H9 (cell line): ENCODE measurements at regions not wholly inside any gene's neighbourhood (a gene's known extent, or its start where the extent isn't known, plus 50 kb on each side); places are given as distances from the start of the nearest gene placed in this dataset.

Source experiments
- DNase-seq: peaks from one replicate; pipeline ENCODE4 v3.0.0-alpha.2; 2017
- H2AFZ ChIP-seq: one replicate; pipeline ENCODE4 v1.6.1; 2013; ENCODE audit warnings: mild to moderate bottlenecking, low read length, control low read depth, moderate library complexity
- H2AK5ac ChIP-seq: 2 replicates; pipeline ENCODE4 v1.6.1; 2013; ENCODE audit warnings: low read length, control low read depth, mixed read lengths; ENCODE audit not compliant: insufficient read length
- H2BK120ac ChIP-seq: one replicate; pipeline ENCODE4 v1.6.1; 2013; ENCODE audit warnings: low read depth, mild to moderate bottlenecking, low read length, control low read depth, inconsistent platforms; ENCODE audit not compliant: poor library complexity, severe bottlenecking
- H2BK12ac ChIP-seq: 2 replicates; pipeline ENCODE4 v1.6.1; 2013; ENCODE audit warnings: low read length, control low read depth, mixed read lengths, low read depth; ENCODE audit not compliant: insufficient read length
- H2BK15ac ChIP-seq: 2 replicates; pipeline ENCODE4 v1.6.1; 2013; ENCODE audit warnings: low read depth, low read length, control low read depth
- H2BK20ac ChIP-seq: one replicate; pipeline ENCODE4 v1.6.1; 2013; ENCODE audit warnings: low read depth, mild to moderate bottlenecking, low read length, control low read depth, inconsistent platforms; ENCODE audit not compliant: poor library complexity, severe bottlenecking
- H2BK5ac ChIP-seq: 2 replicates; pipeline ENCODE4 v1.6.1; 2013; ENCODE audit warnings: low read length, control low read depth, mixed read lengths; ENCODE audit not compliant: insufficient read length
- H3K14ac ChIP-seq: 2 replicates; pipeline ENCODE4 v1.6.1; 2013; ENCODE audit warnings: low read length, control low read depth; ENCODE audit not compliant: insufficient read depth
- H3K18ac ChIP-seq: 2 replicates; pipeline ENCODE4 v1.6.1; 2013; ENCODE audit warnings: low read depth, mild to moderate bottlenecking, mixed read lengths, low read length, control low read depth; ENCODE audit not compliant: insufficient read length
- H3K23ac ChIP-seq: 2 replicates; pipeline ENCODE4 v1.6.1; 2013; ENCODE audit warnings: low read length, control low read depth, mixed read lengths, low read depth; ENCODE audit not compliant: insufficient read length
- H3K23me2 ChIP-seq: 2 replicates; pipeline ENCODE4 v1.6.1; 2013; ENCODE audit warnings: low read depth, mild to moderate bottlenecking, mixed read lengths, low read length, control low read depth; ENCODE audit not compliant: insufficient read length, poor library complexity, severe bottlenecking
- H3K27ac ChIP-seq: 2 replicates; pipeline ENCODE4 v1.5.1; 2013; ENCODE audit warnings: low read length, control low read depth, mixed read lengths, low read depth; ENCODE audit not compliant: insufficient read length
- H3K27me3 ChIP-seq: 2 replicates; pipeline ENCODE4 v1.6.1; 2013; ENCODE audit warnings: low read length, control low read depth, inconsistent platforms; ENCODE audit not compliant: insufficient read depth
- H3K4ac ChIP-seq: 2 replicates; pipeline ENCODE4 v1.6.1; 2013; ENCODE audit warnings: low read depth, mild to moderate bottlenecking, control low read depth, inconsistent platforms, low read length, moderate library complexity
- H3K4me1 ChIP-seq: 2 replicates; pipeline ENCODE4 v1.6.1; 2013; ENCODE audit warnings: low read length, control low read depth, inconsistent platforms; ENCODE audit not compliant: insufficient read depth
- H3K4me2 ChIP-seq: 2 replicates; pipeline ENCODE4 v1.6.1; 2013; ENCODE audit warnings: low read length, control low read depth, mixed read lengths; ENCODE audit not compliant: insufficient read length, insufficient read depth
- H3K56ac ChIP-seq: 2 replicates; pipeline ENCODE4 v1.6.1; 2013; ENCODE audit warnings: low read depth, mild to moderate bottlenecking, mixed read lengths, low read length, control low read depth; ENCODE audit not compliant: insufficient read length
- H3K79me1 ChIP-seq: 2 replicates; pipeline ENCODE4 v1.6.1; 2013; ENCODE audit warnings: low read depth, mild to moderate bottlenecking, moderate library complexity, low read length, control low read depth, inconsistent platforms; ENCODE audit not compliant: insufficient read depth, poor library complexity, severe bottlenecking
- H3K79me2 ChIP-seq: 2 replicates; pipeline ENCODE4 v1.6.1; 2013; ENCODE audit warnings: low read length, control low read depth, inconsistent platforms; ENCODE audit not compliant: insufficient read depth
- H3K9ac ChIP-seq: 2 replicates; pipeline ENCODE4 v1.6.1; 2013; ENCODE audit warnings: low read length, control low read depth, mixed read lengths; ENCODE audit not compliant: insufficient read length; ENCODE audit errors: extremely low read depth
- H3K9me3 ChIP-seq: one replicate; pipeline ENCODE4 v1.6.1; 2013; ENCODE audit warnings: low read depth, low read length, inconsistent platforms; ENCODE audit not compliant: control insufficient read depth
- H3T11ph ChIP-seq: one replicate; pipeline ENCODE4 v1.6.1; 2013; ENCODE audit warnings: mild to moderate bottlenecking, low read length, control low read depth, inconsistent platforms
- H4K20me1 ChIP-seq: one replicate; pipeline ENCODE4 v1.6.1; 2013; ENCODE audit not compliant: control insufficient read depth, insufficient read length, insufficient read depth
- H4K5ac ChIP-seq: 2 replicates; pipeline ENCODE4 v1.6.1; 2013; ENCODE audit warnings: low read depth, mild to moderate bottlenecking, mixed read lengths, low read length, control low read depth; ENCODE audit not compliant: insufficient read length
- H4K8ac ChIP-seq: replicated peaks from 2 replicates; pipeline ENCODE4 v1.6.1; 2013; ENCODE audit warnings: low read length, control low read depth, mixed read lengths, low read depth; ENCODE audit not compliant: insufficient read length
- H4K91ac ChIP-seq: 2 replicates; pipeline ENCODE4 v1.6.1; 2013; ENCODE audit warnings: low read depth, mild to moderate bottlenecking, moderate library complexity, mixed read lengths, low read length, control low read depth; ENCODE audit not compliant: insufficient read length
- H3K27ac Mint-ChIP-seq, 3 experiments: 2 replicates in 2 of 3; 3 replicates in 1 of 3; pipeline ENCODE4 v1.8.0; 2020 to 2021; ENCODE audit warnings: mixed read lengths in 3 of 3, mild to moderate bottlenecking in 1 of 3, moderate library complexity in 1 of 3
- H3K27me3 Mint-ChIP-seq: 2 replicates; pipeline ENCODE4 v1.8.0; 2021; ENCODE audit warnings: low read depth, mild to moderate bottlenecking, moderate library complexity, mixed read lengths
- H3K36me3 Mint-ChIP-seq, 3 experiments: 2 replicates in 2 of 3; 3 replicates in 1 of 3; pipeline ENCODE4 v1.8.0; 2020 to 2021; ENCODE audit warnings: low read depth in 3 of 3, mixed read lengths in 3 of 3; ENCODE audit not compliant: insufficient read depth in 1 of 3
- H3K4me1 Mint-ChIP-seq, 2 experiments: 2 replicates each; pipeline ENCODE4 v1.8.0; 2020; ENCODE audit warnings: mixed read lengths in 2 of 2
- H3K4me3 Mint-ChIP-seq, 2 experiments: 2 replicates in 1 of 2; 3 replicates in 1 of 2; pipeline ENCODE4 v1.8.0; 2020 to 2021; ENCODE audit warnings: mild to moderate bottlenecking in 2 of 2, mixed read lengths in 2 of 2, moderate library complexity in 1 of 2
- H3K9me3 Mint-ChIP-seq, 2 experiments: 2 replicates in 1 of 2; 3 replicates in 1 of 2; pipeline ENCODE4 v1.8.0; 2020; ENCODE audit warnings: mild to moderate bottlenecking in 2 of 2, mixed read lengths in 2 of 2, moderate library complexity in 1 of 2
- CTCF ChIP-seq: fragments of 200-600 bp; sonication (generic); conservative IDR thresholded peaks from 3 replicates; pipeline ENCODE4 v1.8.0; 2021; ENCODE audit warnings: antibody characterized with exemption, mild to moderate bottlenecking

- H3K4me1 ChIP-seq = no peaks in the 10 kb centered on the region
- H3K27me3 ChIP-seq = no peaks in the 10 kb centered on the region
- H2AFZ ChIP-seq = no peak overlapping the region
- H4K91ac ChIP-seq = no peak overlapping the region
- H2BK5ac ChIP-seq = no peak overlapping the region
- H2BK12ac ChIP-seq = no peak overlapping the region
- no peaks in the 10 kb centered on the region for H3K9me3 ChIP-seq
- H3K23ac ChIP-seq = no peak overlapping the region
- no peaks in the 10 kb centered on the region for H3K27me3 Mint-ChIP-seq
- H4K20me1 ChIP-seq = no peaks in the 10 kb centered on the region
- no peak overlapping the region for H3K27ac ChIP-seq
- no peak overlapping the region for H3K4ac ChIP-seq
- H3K79me1 ChIP-seq = no peaks in the 10 kb centered on the region
- H3K79me2 ChIP-seq = no peaks in the 10 kb centered on the region
- no peak overlapping the region for H4K8ac ChIP-seq
- no peak; the same call in 2 of the 3 replicates for TF ChIP-seq CTCF
- H3K36me3 Mint-ChIP-seq = no peaks in the 10 kb centered on the region
- DNase-seq = no peak
- H3K23me2 ChIP-seq = no peaks in the 10 kb centered on the region
- peak overlapping the region in 1 of 3 experiments; percentile 26; a peak in 1 of 7 replicates for H3K27ac Mint-ChIP-seq
- H2BK15ac ChIP-seq = no peak overlapping the region
- no peak overlapping the region for H3K18ac ChIP-seq
- no peak overlapping the region for H3K9ac ChIP-seq
- no peak overlapping the region for H2AK5ac ChIP-seq
- H3K4me3 Mint-ChIP-seq = no peak overlapping the region
- no peak overlapping the region for H3K14ac ChIP-seq
- H2BK20ac ChIP-seq = no peak overlapping the region
- H3K56ac ChIP-seq = no peak overlapping the region
- H3K4me1 Mint-ChIP-seq = peaks cover 4 to 5% of the 10 kb centered on the region in 2 experiments
- no peak overlapping the region for H3T11ph ChIP-seq
- no peak overlapping the region for H3K4me2 ChIP-seq
- no peak overlapping the region for H4K5ac ChIP-seq
- peaks cover 0 to 5% of the 10 kb centered on the region in 2 experiments; a peak in 1 of 5 replicates for H3K9me3 Mint-ChIP-seq
- H2BK120ac ChIP-seq = no peak overlapping the region
Observed at GRCh38 chr12:60059180-60059579, 463.4 kb downstream of the SLC16A7 start.
